Omental fat pad (tissue), 3 donors: ENCODE measurements at regions not wholly inside any gene's neighbourhood (a gene's known extent, or its start where the extent isn't known, plus 50 kb on each side); places are given as distances from the start of the nearest gene placed in this dataset.
A peak's percentile ranks its signal among the peaks of the same experiment; 100 is the strongest.

ENCODE experiments used
- ATAC-seq: fragments of 150-250 bp; one replicate; pipeline ENCODE4 v1.9.1; 2016; ENCODE audit warnings: mild to moderate bottlenecking, moderate library complexity; ENCODE audit not compliant: low FRiP score
- DNase-seq: peaks from one replicate; pipeline ENCODE4 v3.0.0-alpha.2; 2019; ENCODE audit warnings: low spot score
- CTCF ChIP-seq, 3 donors: fragments of 450-650 bp; IDR thresholded peaks; one replicate each; pipeline ENCODE4 v1.5.1; 2016 to 2017; ENCODE audit warnings: antibody characterized with exemption in 3 of 3, mild to moderate bottlenecking in 3 of 3, moderate library complexity in 2 of 3

DNA sequence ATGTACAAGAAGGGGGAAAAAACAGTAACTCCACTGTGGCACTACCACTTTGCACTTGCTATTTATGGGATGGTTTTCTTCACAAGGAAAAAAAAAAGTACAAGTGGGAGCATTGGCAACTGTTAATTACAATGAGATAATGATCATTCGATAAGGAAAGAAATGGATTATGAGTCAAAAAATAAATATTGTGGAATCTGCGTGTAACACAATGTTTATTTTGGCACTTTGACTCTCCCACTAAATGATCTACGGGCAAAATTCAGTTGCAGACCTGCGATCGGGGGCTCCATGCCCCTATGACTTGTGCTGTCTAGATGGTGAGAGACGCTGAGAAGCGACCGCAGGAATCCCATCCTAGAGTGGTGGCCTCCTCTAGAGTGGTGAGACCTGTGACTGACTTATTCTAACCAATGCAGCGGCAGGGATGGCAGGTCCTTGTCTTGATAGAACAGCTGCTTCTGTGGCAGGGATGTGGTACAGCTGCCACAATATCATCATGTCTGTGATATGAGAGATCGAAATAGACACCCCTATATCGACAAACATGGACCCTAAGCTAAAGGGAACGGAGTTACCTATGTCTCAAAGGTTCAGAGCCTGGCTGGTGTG lies 345.0 kb upstream of the KLF6 start:
- DNase-seq (no peak), ATAC-seq (no peak)
- no peak for TF ChIP-seq CTCF (IDR thresholded peaks at IDR 0.05)

DNA sequence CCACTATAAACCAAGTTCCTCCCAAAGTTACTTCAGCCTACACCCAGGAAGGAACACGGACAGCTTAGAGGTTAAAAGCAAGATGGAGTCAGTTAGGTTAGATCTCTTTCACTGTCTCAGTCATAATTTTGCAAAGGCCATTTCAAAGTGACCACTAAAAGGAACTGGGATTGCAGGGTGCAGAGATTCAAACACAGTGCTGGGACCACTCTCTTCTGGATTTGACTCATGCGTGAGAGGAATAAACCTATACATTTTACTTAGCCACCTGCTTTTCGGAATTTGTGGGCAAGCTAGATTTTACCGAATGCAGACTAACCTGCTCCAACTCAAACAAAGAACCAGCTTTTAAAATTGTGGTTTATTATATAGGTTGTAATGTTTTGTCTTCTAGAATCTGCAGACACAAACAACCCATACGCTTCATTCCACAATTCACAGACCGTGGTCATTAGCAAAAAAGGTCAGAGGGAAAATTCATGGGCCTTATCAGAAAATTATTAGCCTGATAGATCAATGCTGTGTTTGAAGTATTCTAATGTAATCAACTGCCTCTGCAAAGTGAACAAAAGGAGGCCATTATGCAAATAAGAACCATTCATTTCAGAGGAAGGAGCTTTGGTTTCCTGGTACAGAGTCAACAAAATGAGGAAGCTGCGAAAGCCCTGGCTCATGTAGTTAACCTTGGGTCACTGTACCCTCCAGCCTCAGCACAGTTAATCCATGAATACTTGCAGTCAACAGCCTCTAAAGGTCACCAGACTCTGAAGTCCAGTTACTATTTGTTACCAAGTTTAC lies 342.7 kb upstream of the KLF6 start:
- peak; percentile 52 for ATAC-seq
- no peak for DNase-seq
- TF ChIP-seq CTCF (IDR thresholded peaks at IDR 0.05): no peak

DNA sequence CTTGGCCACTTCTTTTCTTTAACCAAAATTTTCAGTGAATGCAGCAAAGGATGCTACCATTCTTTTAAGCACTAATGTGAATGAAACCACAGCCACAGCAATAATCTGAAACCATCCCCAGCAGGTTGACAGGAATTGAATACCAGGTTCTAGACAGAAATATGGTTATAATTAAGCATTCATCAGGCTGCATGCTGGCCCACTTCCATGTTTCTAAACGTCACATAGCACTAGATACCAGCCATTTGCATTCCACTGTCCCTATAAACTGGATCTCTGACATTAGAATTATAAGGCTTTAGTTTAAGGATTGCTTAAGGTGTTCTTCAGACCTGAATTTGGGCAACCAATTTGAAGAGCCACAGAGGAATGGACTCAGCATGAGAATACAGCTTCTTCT lies 340.8 kb upstream of the KLF6 start:
- ATAC-seq (no peak), DNase-seq (no peak)
- no peak for TF ChIP-seq CTCF (IDR thresholded peaks at IDR 0.05)

DNA sequence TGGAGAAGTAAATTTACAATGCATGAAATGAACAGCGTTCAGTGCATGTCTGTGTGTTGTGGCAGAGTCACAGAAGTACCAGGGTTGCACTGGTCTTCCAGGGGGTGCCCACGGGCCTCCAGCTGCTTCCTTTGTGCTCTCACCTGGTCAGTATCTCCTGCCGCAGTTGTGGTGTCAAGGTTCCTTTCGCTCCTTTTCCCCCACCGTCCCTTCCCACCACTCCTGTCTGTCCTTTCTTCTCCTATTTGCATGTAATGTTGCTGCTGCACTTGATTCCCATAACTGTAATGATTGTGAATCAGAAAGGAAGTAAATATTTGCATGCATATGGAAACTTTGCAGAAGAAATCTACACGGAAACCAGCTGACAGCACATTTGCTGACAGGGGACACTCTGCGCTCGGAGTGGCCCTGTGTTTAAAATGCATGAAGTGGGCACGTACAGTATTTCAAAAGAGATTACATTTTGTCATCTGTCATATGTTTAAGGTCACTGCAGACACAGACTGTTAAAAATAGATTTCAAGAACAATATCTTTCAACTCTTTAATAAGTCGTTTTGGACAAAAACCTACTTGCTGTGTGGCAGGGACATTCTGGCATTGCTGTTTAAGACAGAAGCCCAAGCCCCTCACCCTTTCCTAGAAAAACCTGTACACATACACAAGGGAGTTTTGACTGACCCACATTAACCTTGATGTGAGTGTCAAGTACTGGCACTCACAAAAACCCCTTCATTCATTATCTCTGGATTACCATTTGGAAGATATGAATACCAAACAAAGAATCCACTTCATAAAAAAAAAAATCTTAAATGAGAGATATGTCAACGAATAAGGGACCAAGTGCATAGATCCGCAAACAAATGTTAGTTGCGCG lies 336.7 kb upstream of the KLF6 start:
- no peak for ATAC-seq
- no peak for DNase-seq

GRCh38 chr10:4120096-4120853 lies 335.3 kb upstream of the KLF6 start:
- DNase-seq: no peak
- no peak for TF ChIP-seq CTCF (IDR thresholded peaks at IDR 0.05)
- ATAC-seq: peak; percentile 32

More for the DNA sequence above, 336.7 kb upstream of the KLF6 start:
- no peak for TF ChIP-seq CTCF (IDR thresholded peaks at IDR 0.05)

- ATAC-seq (no peak), DNase-seq (no peak)
- no peak for TF ChIP-seq CTCF (IDR thresholded peaks at IDR 0.05)
These were observed 334.1 kb upstream of the KLF6 start for GRCh38 chr10:4119107-4119506.
